Spleen (tissue), 7 donors: ENCODE measurements at regions not wholly inside any gene's neighbourhood (a gene's known extent, or its start where the extent isn't known, plus 50 kb on each side); places are given as distances from the start of the nearest gene placed in this dataset.
"Not testable (repeated sequence)": the region's sequence is repeated elsewhere in the genome, so short reads cannot be mapped to it uniquely, and the experiment has no call there.

Experiments
- CTCF ChIP-seq, 11 experiments: fragments of 200-600 bp in 7 of 11; fragments of 450-650 bp in 4 of 11; sonication (generic) in 4 of 11; IDR thresholded peaks in 8 of 11; conservative IDR thresholded peaks in 3 of 11; 1 replicate in 7 of 11; 2 replicates in 4 of 11; pipeline versions ENCODE4 v1.4.0 to v1.8.0; 2016 to 2021; ENCODE audit warnings: antibody characterized with exemption in 11 of 11, inconsistent platforms in 4 of 11, mild to moderate bottlenecking in 1 of 11
- POLR2AphosphoS5 ChIP-seq, 3 donors: sonication (generic); formaldehyde crosslinking; IDR thresholded peaks; one replicate each; pipeline ENCODE4 v1.5.1; 2017; ENCODE audit warnings: antibody characterized with exemption in 3 of 3
- donor health status: DM: no; HTN: no; CAD: no; lungs with moderate emphysema.
- donor health status: DM: no; HTN: no; CAD: no.
- donor health status: DM: no; HTN: no; CAD: no.

DNA sequence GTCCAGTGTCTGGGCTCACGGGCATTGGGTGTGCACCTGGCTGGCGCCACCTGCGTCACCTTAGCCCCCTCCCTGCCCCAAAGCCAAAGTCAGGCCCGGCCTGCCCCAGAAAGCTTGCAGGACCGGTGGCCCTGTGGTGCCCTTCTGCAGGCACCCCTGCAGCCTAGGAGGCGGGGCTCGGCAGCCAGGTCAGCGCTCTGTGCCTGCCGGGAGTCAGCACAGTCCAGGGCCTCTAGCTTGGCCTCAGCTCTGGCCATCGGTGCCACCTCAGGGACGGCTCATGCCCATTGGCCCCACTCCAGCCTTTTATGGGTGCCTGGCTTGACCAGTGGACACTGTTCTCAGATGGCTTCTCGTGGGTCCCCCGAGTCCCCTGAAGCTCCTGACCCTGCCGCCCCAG, 118.5 kb downstream of the TMEM121 start:
- TF ChIP-seq CTCF (IDR thresholded peaks at IDR 0.05 in 8 of 11, conservative IDR thresholded peaks at IDR 0.05 in 3 of 11); POLR2AphosphoS5 (IDR thresholded peaks at IDR 0.05): not testable (repeated sequence)
